Suprapubic skin (tissue), 4 donors: ENCODE measurements at regions not wholly inside any gene's neighbourhood (a gene's known extent, or its start where the extent isn't known, plus 50 kb on each side); places are given as distances from the start of the nearest gene placed in this dataset.

Experiments
- EP300 ChIP-seq: sonication (generic); formaldehyde crosslinking; IDR thresholded peaks from one replicate; pipeline ENCODE4 v1.6.1; 2017; ENCODE audit warnings: antibody characterized with exemption
- POLR2A ChIP-seq, 2 donors: fragments of 450-650 bp; IDR thresholded peaks; one replicate each; pipeline ENCODE4 v1.6.1; 2017; ENCODE audit warnings: antibody characterized with exemption in 2 of 2, mild to moderate bottlenecking in 2 of 2, moderate library complexity in 2 of 2
- POLR2AphosphoS5 ChIP-seq, 3 donors: sonication (generic); formaldehyde crosslinking; IDR thresholded peaks; one replicate each; pipeline ENCODE4 v1.6.1; 2017; ENCODE audit warnings: antibody characterized with exemption in 3 of 3
- TF ChIP-seq, protein P1 (sequence below), 2 donors: fragments of 200-600 bp in 1 of 2; fragments of 450-650 bp in 1 of 2; sonication (generic) in 1 of 2; IDR thresholded peaks; one replicate each; pipeline ENCODE4 v1.5.1; 2016 to 2019; ENCODE audit warnings: antibody characterized with exemption in 2 of 2, mild to moderate bottlenecking in 1 of 2, moderate library complexity in 1 of 2

- TF ChIP-seq, protein P1, sequence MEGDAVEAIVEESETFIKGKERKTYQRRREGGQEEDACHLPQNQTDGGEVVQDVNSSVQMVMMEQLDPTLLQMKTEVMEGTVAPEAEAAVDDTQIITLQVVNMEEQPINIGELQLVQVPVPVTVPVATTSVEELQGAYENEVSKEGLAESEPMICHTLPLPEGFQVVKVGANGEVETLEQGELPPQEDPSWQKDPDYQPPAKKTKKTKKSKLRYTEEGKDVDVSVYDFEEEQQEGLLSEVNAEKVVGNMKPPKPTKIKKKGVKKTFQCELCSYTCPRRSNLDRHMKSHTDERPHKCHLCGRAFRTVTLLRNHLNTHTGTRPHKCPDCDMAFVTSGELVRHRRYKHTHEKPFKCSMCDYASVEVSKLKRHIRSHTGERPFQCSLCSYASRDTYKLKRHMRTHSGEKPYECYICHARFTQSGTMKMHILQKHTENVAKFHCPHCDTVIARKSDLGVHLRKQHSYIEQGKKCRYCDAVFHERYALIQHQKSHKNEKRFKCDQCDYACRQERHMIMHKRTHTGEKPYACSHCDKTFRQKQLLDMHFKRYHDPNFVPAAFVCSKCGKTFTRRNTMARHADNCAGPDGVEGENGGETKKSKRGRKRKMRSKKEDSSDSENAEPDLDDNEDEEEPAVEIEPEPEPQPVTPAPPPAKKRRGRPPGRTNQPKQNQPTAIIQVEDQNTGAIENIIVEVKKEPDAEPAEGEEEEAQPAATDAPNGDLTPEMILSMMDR (IDR thresholded peaks at IDR 0.05) = no peak
- TF ChIP-seq POLR2A (IDR thresholded peaks at IDR 0.05) = no peak
- TF ChIP-seq POLR2AphosphoS5 (IDR thresholded peaks at IDR 0.05) = no peak
- no peak for TF ChIP-seq EP300
These were observed 164.0 kb downstream of the NUAK1 start for GRCh38 chr12:105974738-105975137.
